ENCODE measurements at regions not wholly inside any gene's neighbourhood (a gene's known extent, or its start where the extent isn't known, plus 50 kb on each side); places are given as distances from the start of the nearest gene placed in this dataset.

DNA sequence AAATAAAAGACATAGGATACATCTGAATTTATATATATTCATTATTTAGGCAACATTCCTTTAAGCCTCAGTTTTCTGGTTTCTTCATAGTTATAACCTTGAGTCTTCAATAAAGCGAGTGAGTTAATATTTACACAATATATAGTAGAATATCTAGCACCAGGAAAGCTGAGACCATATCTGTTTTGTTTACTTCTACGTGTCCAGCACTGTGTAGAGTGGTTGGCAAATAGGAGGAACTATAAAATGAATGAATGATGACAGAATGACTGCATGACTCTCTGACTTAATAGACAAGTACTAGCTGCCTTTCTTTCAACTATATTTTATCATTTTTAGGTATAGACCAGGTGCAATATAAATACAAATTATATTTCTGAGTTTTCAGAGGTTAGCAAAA, 197.8 kb upstream of the RBMS3 start:
- WGBS, 3 donors: 84 to 89% (median 87%) methylated on average over 2 of the region's 2 CpGs

DNA sequence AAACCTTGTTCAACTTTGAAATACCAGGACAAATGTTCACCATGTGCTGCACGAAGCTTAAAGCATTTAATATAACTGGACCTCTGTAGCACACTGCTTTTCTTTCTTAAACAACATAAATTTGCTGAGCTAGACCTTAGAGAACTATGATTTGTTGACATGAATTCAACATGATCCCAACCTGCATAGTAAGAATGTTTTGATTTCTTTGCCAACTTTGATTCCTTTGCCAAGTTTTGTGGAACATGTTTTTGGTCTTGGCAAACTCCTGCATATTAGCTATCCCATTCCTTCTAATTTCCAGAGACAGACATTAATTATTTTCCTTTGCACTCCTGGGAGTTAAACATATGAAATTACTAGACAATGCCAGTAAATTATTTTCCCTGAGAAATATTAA, 197.2 kb upstream of the RBMS3 start:
- TF ChIP-seq, protein P1, sequence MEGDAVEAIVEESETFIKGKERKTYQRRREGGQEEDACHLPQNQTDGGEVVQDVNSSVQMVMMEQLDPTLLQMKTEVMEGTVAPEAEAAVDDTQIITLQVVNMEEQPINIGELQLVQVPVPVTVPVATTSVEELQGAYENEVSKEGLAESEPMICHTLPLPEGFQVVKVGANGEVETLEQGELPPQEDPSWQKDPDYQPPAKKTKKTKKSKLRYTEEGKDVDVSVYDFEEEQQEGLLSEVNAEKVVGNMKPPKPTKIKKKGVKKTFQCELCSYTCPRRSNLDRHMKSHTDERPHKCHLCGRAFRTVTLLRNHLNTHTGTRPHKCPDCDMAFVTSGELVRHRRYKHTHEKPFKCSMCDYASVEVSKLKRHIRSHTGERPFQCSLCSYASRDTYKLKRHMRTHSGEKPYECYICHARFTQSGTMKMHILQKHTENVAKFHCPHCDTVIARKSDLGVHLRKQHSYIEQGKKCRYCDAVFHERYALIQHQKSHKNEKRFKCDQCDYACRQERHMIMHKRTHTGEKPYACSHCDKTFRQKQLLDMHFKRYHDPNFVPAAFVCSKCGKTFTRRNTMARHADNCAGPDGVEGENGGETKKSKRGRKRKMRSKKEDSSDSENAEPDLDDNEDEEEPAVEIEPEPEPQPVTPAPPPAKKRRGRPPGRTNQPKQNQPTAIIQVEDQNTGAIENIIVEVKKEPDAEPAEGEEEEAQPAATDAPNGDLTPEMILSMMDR (IDR thresholded peaks at IDR 0.05): no peak
- no peaks in the 10 kb centered on the region for H3K4me1 ChIP-seq

More for the DNA sequence above, 197.8 kb upstream of the RBMS3 start:
- Histone ChIP-seq H3K27ac (no peak overlapping the region), H3K4me1 (no peaks in the 10 kb centered on the region), H3K9me3 (no peaks in the 10 kb centered on the region), H3K27me3 (ENCODE audit: insufficient read depth in 3 of 3, low read length in 2 of 3) (no peaks in the 10 kb centered on the region), H3K4me3 (no peak overlapping the region), H3K36me3 (ENCODE audit: insufficient read depth in 1 of 2, low read depth in 1 of 2) (no peaks in the 10 kb centered on the region)
- intact Hi-C loops (cut with DNase I): no loop called here
- TF ChIP-seq, protein P1 (IDR thresholded peaks at IDR 0.05): no peak
- no peak for DNase-seq
- no peak for ATAC-seq

DNA sequence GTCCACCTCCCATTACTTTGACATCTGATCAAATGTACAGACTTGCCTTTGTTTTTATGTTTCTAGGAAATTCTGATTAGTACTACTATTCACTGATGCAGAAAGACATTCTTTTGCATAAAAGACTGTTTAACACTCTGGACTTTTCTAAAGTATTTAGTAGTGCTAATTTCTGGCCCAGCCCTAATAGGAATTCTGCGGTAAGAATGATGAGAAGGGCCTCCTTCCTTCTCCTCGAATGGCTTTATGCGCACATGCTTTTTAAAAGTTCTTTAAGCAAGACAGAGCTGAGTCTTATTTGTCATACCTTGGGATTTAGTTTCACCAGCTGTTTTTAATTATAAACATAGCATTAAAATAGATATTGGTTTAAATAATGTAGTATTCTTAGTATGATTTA, 192.3 kb upstream of the RBMS3 start:
- DNase-seq: no peak
- Histone ChIP-seq H3K27me3 (ENCODE audit: insufficient read depth in 3 of 3, low read length in 2 of 3) (no peaks in the 10 kb centered on the region), H3K9me3 (peaks cover 6% of the 10 kb centered on the region), H3K4me1 (no peaks in the 10 kb centered on the region), H3K4me3 (no peak overlapping the region), H3K36me3 (ENCODE audit: insufficient read depth in 1 of 2, low read depth in 1 of 2) (no peaks in the 10 kb centered on the region), H3K27ac (no peak overlapping the region)
- intact Hi-C loops (cut with DNase I): no loop called here
- TF ChIP-seq, protein P1 (IDR thresholded peaks at IDR 0.05): no peak
- 95 to 99% (median 96%) methylated on average over 3 of the region's 3 CpGs for WGBS, 3 donors
- no peak for ATAC-seq

More for the DNA sequence above, 197.2 kb upstream of the RBMS3 start:
- ATAC-seq (no peak), DNase-seq (no peak)
- H3K4me3 ChIP-seq: no peak overlapping the region
- intact Hi-C loops (cut with DNase I): no loop called here
- WGBS, 3 donors: 19 to 41% (median 28%) methylated on average over 1 of the region's 1 CpG
- no peaks in the 10 kb centered on the region for H3K27me3 ChIP-seq (ENCODE audit: insufficient read depth in 3 of 3, low read length in 2 of 3)
- H3K36me3 ChIP-seq (ENCODE audit: insufficient read depth in 1 of 2, low read depth in 1 of 2): no peaks in the 10 kb centered on the region
- H3K9me3 ChIP-seq: no peaks in the 10 kb centered on the region
- no peak overlapping the region for H3K27ac ChIP-seq

DNA sequence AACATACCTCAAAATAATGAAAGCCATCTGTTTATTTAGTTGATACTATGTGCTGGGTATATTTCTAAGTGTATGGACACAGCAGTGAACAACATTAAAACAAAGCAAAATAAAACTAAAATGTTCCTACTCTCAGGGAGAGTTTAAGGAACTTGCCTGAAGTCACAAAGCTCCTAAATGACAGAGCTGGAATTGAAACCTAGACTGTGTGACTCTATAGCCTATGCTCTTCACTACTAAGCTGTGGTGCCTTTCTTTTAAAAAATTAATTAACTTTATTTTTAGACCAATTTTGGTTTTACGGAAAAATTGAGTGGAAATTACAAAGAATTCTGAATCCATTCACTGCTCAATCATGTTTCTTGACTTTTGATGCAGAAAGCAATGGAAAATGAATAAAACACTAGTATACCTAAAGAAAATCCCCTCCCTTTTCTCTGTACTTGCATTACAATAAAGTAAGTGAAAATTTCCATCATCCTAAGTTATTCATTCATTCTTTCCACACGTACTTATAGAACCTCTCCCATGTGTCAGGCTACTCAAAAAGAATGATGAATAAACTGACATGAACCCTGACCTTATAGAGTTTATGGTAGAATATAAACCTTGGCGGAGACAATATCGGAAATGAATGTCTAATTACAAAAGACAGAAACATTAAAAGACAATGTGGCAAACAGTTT, 189.8 kb upstream of the RBMS3 start:
- Histone ChIP-seq H3K27ac (no peak overlapping the region), H3K36me3 (ENCODE audit: insufficient read depth in 1 of 2, low read depth in 1 of 2) (no peaks in the 10 kb centered on the region), H3K27me3 (ENCODE audit: insufficient read depth in 3 of 3, low read length in 2 of 3) (no peaks in the 10 kb centered on the region), H3K4me3 (no peak overlapping the region), H3K4me1 (no peaks in the 10 kb centered on the region), H3K9me3 (peaks cover 7% of the 10 kb centered on the region)
- ATAC-seq: no peak
- intact Hi-C loops (cut with DNase I): no loop called here
- DNase-seq: no peak
- TF ChIP-seq, protein P1 (IDR thresholded peaks at IDR 0.05): no peak
- 77 to 87% (median 82%) methylated on average over 4 of the region's 4 CpGs for WGBS, 3 donors

All from psoas muscle (tissue), 7 donors.